SIG-M5 treated with dmso at 0.1 percent for 504 hours (cell line): ENCODE measurements at regions not wholly inside any gene's neighbourhood (a gene's known extent, or its start where the extent isn't known, plus 50 kb on each side); places are given as distances from the start of the nearest gene placed in this dataset.

ENCODE experiments used
- DNase-seq: peaks from one replicate; lab custom pipeline; 2025; ENCODE audit not compliant: unreplicated experiment; lab: John Stamatoyannopoulos, UW

DNA sequence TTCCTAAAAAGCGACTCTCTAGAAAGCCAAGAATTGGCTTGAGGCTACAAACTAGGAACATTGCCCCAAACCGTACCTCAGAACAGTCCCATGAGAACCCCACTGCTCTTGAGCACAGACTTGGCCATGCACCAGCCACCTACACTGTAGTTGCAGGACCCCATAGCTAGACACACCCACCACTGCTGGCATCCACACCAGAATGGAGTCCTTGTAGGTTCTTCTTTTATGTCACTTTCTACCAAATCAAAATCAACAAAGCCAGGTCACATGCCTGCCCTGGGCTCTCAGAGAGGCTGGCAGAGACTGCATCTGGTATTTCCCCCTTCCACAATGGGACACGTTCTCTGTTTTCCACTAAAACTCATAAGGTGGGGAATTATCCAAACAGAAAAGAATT lies 290.5 kb downstream of the SHOX2 start:
- no peak for DNase-seq

DNA sequence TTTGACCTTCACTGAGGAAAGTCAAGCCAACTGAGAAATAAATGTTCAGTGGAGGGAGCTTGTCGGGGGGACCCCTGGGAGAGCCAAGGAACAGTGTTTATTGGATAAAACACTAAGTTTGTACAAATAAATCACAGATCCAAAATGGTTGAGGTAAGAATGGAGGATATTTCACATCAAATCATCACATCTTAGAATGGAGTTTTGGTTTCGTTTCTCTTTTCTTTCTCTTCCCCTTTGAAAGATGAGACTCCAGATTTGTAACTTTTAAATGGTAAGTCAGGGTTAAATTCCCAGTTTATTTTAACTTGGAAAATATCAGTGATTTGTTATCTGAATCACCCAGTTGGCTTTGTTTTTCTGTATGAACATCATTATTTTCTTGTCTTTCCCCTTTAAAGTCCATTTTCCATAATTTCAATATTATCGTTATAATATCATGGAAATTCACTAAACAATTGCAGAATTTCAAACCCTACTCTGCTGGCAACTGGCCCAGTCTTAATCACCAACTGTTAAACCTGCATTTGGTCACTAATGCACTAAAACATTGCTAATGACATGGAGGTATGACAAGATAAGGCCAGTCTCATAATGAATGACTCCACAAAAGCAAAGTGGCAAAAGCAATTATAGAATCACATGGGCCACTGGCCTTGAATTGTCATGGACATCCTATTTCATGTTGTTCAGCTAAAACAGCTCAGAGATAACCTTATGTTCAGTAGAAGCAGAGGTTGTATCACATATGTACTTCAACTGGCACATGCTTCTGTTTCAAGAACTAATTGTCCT lies 295.1 kb downstream of the SHOX2 start:
- no peak for DNase-seq

DNA sequence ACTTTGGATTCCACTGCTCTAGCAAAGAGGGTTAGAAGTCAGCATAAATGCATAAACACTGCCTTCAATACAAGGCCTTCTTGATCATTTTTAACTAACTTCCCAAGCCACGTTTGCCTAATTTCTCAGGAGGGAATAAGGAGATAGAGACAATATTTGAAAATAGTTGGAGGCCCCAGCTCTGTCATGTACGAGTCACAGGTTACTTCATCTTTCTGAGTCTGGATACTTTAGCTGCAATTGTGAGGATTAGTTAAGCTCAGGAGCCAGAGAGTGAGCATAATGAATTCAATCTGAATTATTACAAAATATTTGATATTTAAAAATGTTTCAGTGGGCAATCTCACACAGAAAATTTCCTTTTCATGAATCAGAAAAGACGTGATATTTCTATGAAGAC lies 298.9 kb downstream of the SHOX2 start:
- DNase-seq, result no peak

DNA sequence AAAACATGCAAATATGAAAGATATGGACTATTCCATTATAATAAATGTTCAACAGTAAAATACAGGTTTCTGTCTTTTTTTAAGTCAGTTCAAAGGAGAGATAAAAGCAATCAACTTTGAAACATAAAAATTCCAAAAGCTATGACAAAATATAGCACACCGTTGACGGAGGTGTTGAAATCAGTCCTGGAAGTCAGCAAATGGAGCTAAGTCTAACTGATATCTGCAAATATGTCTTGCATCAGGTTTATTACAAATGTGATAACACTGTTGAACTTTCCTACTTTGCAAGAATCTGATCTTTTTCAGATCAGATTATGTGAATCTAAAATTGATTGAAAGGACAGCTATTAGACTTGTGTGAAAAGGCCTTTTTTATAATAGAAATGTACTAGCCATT lies 300.7 kb downstream of the SHOX2 start:
- DNase-seq, result no peak

DNA sequence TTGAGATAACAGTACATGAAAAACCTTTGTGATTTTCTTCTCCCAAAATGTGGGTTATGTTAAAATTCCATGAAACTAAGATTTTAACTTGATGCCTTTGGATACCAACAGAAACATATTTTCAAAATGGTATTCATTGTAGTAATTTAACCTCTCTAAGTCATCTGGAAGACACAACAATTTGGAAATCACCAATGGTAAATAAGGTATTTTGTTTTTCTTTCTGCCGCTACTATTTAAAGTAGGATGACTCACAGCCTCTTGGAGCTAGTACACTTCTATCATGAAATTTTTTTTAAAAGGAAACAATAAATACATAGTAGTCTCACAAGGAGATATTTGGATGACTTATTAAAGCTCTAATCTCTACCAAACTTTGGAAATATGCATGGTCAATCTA lies 291.6 kb upstream of the VEPH1 start:
- no peak for DNase-seq

DNA sequence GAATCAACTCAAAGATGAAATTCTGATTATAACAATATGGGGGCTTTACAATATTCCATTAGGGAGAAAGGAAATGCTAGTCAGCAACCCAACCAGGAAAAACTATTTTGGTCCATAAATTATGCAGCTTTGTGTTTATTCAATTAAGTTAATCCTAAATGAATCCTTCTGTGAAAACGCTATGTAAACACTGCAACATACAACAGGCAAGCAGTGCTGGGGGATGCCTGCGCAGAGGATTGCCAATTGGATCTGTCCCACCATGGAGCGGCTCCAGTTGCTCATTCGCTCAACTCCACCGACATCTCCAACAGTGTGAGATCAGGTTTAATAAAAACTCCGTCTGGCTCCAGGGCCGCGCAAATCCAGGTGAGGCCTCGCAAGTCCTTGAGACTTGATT lies 290.5 kb upstream of the VEPH1 start:
- DNase-seq, result no peak

DNA sequence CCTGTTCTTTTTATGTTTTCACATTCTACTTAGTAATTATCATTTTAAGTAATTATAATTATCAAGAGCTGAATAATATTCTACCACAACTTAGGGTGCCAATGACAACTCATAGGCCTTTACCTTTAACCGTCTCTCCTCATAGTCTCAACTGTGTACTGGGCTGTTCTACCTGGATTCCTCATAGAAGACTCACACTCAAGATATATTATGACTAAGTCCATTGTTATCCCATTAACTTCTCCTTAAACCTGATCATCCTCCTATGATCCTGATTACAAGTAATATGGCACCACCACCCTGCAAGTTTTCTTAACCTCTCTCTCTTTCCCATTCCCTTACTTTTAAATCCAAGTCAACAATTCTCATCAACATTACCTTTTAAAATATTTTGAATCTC lies 285.9 kb upstream of the VEPH1 start:
- DNase-seq, result no peak

DNA sequence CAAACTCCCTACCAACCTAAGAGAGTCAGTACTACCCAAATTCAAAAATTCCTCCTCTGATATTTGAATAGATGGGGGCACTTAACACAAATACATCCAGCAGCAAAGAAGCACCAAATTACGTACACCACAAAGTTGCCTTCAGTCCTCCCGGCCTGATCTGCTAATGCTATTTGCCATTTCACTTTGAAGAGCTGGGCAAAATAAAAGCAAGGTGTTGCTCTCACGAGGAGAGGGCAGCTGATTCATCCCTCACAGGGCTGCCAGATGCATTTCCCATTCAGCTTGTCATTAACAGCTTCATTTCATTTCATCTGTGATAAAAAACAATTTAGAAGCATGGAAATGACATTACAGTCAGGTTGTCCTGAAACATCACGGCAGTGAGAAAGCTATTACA lies 283.4 kb upstream of the VEPH1 start:
- no peak for DNase-seq

DNA sequence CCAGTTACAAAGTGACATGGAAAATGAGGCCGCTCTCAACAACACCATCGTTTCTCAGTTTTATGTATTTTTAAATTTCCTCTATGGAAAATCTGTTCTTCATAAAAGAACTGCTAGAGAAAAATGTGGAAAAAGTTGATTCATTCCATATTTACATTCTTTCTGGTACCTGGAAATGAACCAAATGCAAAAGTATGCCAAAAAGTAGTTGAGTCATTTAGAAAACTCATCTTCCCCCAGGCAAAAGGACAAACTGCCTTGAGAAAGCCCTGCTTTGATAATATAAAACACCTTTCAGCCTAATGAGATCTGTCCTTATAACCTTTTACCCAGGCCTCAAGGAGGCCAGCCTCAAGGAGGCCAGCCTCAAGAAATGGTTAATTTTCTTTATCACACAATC lies 283.0 kb upstream of the VEPH1 start:
- DNase-seq, result no peak

DNA sequence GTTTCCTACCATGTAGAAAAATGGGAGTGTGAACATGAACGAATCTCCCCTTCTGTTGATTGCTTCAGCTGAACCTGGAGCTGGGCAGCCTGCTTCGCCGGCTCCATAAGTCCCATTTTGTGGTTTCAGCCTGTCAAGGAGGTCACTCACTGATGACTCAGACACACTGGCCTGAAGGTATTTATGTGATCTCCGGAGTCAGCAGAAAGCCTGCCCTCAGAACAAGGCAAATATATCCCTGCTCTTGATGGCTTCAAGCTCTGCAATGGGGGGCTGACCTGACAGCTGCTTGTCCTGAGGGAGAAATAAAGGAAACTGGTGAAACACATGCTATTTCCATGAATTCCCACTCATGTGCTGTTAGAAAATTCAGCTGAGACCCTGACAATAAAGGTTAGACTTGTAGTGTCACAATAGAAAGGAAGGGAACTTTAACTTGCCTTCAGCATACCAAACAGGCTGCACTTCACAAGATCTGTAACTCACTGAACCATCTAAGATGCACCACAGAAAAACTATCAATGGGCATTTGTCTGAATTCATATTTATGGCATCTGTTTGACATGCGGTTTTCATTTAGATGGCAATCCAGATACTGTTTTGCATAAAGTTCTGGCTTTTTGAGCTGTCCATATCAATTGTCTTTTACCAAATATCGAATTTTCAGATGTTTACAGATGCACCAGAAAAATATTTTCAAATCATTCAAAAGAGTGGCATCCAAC lies 282.0 kb upstream of the VEPH1 start:
- peak; percentile 12 for DNase-seq

DNA sequence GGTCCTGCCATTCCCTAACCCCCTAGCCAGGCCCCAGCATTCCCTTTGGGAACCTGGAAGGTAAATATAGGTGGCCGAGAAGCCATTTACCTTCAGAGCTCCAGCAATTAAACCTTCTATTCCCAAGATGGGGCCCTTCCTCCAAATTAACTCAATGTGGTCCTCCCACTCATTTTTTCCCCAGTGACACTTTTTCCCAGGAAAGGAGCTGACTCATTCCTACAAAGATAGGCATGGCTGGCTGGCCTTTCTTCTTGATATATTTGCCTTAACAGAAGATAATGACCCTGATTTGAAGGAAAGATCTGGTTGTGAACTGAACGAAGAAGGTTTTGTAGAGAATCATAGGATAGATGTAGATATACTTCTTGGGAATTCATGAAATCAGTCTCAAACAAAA lies 279.0 kb upstream of the VEPH1 start:
- DNase-seq, result no peak

DNA sequence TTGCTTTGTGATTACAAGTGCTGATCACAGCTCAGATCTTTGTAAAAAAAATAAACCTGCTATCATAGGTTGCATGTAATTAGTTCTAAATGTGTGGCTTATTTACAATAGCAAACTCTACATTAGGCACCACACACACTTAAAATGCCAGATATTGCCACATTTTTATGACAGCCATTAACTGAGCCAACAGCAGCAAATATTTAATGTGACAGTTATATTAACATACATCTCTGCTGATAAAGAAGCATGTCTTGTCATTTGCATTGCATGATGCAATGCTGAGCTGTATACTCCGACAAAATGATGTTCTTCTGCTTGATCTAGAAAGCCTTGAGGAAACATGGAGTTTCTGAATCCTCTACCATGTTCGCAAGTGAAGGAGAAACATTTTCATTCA lies 273.6 kb upstream of the VEPH1 start:
- no peak for DNase-seq

DNA sequence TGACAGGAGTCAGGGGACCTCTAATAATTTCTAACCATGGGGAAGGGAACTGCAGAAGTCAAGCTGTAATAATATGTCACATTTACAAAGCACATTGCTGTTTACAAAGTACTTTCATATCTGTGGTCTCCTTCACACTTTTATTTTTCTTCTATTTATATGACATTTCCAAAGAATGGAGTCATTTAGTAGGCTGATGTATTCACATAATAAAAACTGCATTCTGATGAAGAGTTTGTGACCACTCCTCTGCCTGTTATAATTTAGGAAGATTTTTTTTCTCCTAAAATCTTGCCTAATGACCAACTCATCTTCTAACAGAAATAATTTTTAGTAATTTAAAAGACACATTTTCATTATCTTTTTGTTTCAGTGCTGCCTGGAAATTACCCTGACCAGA lies 272.2 kb upstream of the VEPH1 start:
- DNase-seq, result no peak

DNA sequence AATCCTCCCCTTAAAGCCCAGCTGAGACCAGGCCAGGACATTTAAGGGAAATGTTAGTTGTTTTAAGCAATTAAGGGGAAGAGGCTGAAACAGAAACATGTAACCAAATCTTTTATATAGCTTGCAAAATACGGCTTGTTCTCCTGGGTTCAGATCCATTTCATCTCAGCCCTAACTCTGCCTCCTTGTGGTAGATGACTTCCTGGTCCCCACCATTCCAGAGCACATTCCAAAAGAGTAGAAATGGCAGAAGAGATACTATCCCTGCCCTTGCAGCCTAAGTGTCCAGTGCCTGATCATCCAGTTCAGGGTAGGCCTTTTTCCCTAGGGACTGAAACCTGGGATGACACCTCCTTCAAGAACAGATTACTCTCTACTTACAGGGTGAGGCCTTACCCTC lies 266.2 kb upstream of the VEPH1 start:
- no peak for DNase-seq

DNA sequence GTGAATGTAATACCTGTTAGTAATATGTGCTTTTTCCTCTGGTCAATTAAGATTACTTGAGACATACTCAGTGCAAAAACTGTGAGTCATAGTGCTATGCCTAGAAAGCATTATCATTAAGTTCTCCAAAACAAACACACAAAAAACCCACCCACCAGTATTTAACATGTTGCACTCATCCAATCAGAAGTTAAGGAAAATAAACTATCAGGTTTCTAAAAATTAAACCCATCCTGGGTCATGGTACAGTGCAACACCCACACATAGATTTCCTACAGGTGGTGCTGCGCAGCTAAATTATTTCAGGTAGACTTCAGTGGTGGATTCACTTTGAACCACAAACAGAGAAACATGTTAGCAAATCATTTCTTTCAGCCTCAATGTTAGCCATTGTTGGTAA lies 264.4 kb upstream of the VEPH1 start:
- no peak for DNase-seq

DNA sequence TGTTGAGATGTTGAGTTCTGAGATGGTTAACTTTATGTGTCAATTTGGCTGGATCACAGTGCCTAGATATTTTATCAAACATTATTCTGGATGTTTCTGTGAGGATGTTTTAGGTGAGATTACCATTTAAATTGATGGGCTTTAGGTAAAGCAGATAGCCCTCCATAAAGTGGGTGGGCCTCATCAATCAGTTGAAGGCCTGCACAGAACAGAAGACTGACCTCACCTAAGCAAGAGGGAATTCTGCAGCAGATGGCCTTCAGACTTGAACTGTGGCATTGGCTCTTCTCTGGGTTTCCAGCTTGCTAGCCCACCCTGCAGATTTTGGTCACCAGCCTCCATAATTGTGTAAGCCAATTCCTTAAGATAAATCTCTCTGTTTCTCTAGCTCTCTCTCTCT lies 260.4 kb upstream of the VEPH1 start:
- no peak for DNase-seq

DNA sequence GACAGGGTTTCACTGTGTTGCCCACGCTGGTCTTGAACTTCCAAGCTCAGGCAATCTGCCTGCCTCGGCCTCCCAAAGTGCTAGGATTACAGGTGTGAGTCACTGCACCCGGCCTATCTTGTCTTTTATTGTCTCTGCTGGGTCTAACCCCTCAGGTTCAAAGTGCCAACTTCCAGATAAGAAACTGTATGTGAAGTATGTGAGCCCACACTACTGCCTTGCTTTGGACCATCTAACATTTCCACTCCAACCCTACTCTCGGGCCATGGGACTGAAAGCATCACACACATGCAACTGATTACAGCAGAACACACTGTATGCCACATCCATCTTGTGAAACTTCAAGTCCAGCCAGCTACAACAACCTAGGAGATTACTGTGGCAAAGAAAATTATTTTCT lies 256.1 kb upstream of the VEPH1 start:
- DNase-seq, result no peak

DNA sequence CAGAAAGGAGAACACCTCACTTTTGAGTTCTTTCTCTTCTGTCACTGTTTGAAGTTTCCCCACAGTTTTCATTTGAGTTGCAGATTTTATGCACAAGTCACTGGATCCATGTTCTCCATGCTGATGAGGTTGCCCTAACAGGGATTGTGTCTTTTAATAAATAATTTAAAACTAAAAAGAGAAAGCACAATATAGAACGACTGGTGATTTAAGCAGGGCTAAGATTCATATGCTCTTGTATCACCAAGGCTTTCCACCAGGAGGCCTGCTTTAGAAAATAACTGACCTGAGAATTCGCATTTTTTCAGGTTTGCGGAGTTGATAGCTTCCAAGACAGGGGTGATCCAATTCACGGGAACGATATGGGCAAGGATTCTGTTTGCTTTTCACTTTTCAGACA lies 252.0 kb upstream of the VEPH1 start:
- DNase-seq, result no peak

DNA sequence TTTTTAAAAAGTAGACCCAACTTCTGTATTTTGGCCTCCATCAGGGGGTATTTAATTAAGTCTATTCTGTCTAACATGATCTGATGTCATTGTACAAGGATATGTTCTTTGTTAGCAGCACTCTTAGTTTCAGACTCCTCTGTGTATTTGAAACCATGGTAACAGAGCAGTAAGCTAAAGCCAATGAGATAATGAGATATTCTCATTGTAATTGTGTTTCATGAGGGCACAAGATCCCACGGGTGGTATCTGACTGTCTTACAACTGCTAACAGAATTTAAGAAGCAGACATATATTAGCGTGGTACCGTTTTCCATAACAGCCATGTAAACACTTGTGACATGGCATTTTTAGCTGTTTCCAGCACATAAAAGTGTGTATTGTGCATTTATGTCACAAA lies 251.2 kb upstream of the VEPH1 start:
- DNase-seq, result no peak

DNA sequence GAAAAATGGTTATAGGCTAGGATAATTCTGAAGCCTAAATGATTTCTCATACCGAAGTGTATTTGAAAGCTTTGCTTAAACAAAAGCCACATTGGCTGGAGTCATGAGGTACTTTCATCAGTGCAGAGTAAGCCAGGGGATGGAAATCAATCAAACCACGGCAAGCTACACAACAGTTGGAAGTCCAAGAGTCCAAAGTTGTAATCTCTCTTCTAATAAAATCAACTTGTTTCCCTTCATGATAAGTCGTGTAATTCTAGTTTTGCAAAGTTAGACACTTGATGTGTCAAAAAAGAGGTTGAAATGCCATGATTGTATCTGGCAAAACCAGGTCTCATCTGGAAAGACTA lies 250.5 kb upstream of the VEPH1 start:
- no peak for DNase-seq

DNA sequence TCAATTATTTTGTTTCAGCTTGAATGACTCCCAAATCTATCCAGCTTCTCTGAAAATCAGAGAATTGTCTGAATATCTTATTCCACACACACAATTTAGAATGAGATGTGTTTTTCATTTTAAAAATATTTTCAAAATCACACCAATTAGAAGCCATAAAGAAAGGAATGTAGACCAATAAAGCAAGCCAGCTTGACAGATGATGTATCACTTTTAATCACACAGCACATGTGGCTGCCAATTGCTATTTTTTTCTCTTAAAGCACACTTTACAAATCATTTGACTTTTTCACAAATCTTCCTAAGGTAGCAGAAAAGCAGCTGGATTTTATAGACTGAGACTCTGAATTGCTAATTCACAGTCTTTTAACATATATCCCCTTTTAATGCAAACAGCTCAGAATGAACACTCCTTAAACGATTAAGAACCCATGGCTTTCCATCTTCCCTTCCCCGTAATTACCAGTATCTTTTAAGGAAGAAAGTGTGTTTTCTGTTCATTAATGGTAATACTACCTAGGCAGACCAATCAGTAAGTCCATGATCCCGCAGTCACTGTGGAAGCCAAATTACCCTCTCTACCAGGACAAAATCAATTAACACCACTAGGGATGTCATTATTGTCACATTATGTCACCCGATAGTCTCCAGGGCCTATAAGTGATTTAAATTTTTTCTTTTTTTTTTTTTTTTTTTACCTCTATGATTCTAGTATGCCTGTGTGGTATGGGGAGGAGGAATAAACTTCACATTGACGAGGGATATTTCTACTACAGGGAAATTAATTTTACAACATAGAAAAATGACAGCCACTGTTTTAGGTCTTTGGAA lies 250.0 kb upstream of the VEPH1 start:
- DNase-seq, result no peak

DNA sequence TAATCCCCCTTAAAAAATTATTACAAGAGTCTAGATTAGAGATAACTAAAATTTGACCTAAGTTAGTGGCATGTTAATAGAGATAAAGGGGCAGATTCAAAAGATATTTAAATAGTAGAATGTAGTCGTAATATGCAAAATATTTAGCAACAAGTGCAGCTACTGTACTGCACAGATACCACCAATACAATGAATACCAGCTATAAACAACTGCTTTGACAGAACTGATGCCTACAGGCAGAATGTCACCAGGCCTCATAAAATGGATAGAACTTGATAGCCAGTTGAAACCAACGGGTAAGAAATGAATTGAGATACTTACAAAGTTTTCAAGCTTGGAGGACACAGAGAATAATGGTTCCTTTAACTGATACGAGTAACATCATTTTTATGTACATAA lies 249.3 kb upstream of the VEPH1 start:
- no peak for DNase-seq
